IMR-90 (cell line): ENCODE measurements at regions not wholly inside any gene's neighbourhood (a gene's known extent, or its start where the extent isn't known, plus 50 kb on each side); places are given as distances from the start of the nearest gene placed in this dataset.

Experiments used
- ATAC-seq: fragments of 200-7000 bp; cut with Tn5 transposase; 2 replicates; pipeline ENCODE4 v1.9.1; 2020; ENCODE audit warnings: low read depth, mild to moderate bottlenecking, moderate library complexity
- BruUV-seq: library from RNA; stranded (reverse); fragments of 400-500 nt; replicated peaks from 2 replicates; lab custom pipeline; 2021; lab: Mats Ljungman, UMichigan
- CTCF ChIA-PET: fragments of 300-600 bp; formaldehyde crosslinking; extraction: SDS; loops from one replicate; lab custom pipeline; 2021; ENCODE audit warnings: antibody characterized with exemption; lab: Yijun Ruan, JAX
- POLR2A ChIA-PET: fragments of 300-600 bp; sonication (Branson Sonifier 250); formaldehyde crosslinking; loops from one replicate; lab custom pipeline; 2022; ENCODE audit warnings: antibody characterized with exemption; ENCODE audit not compliant: unreplicated experiment; lab: Charles Lee
- DNase-seq: peaks from one replicate; pipeline ENCODE4 v3.0.0; 2013
- H2AFZ ChIP-seq: replicated peaks from 2 replicates; pipeline ENCODE3; 2013; ENCODE audit warnings: low read length, mild to moderate bottlenecking; ENCODE audit not compliant: poor library complexity
- H2AK5ac ChIP-seq: 2 replicates; pipeline ENCODE4 v1.6.1; 2013; ENCODE audit warnings: low read depth, low read length, inconsistent platforms
- H2AK9ac ChIP-seq: replicated peaks from 2 replicates; pipeline ENCODE3; 2013; ENCODE audit warnings: mild to moderate bottlenecking, low read depth, low read length, moderate library complexity; ENCODE audit not compliant: poor library complexity
- H2BK120ac ChIP-seq: 2 replicates; pipeline ENCODE4 v1.6.1; 2013; ENCODE audit warnings: low read depth, low read length, inconsistent platforms
- H2BK15ac ChIP-seq: 3 replicates; pipeline ENCODE4 v1.6.1; 2013; ENCODE audit warnings: low read depth, low read length, inconsistent platforms
- H2BK20ac ChIP-seq: 2 replicates; pipeline ENCODE4 v1.6.1; 2013; ENCODE audit warnings: low read depth, mild to moderate bottlenecking, inconsistent platforms, low read length, moderate library complexity
- H2BK5ac ChIP-seq: 2 replicates; pipeline ENCODE4 v1.6.1; 2013; ENCODE audit warnings: mild to moderate bottlenecking, low read depth, low read length, inconsistent platforms; ENCODE audit not compliant: poor library complexity, severe bottlenecking
- H3K14ac ChIP-seq: replicated peaks from 2 replicates; pipeline ENCODE4 v1.6.1; 2013; ENCODE audit warnings: low read depth, low read length, inconsistent platforms
- H3K18ac ChIP-seq: 2 replicates; pipeline ENCODE4 v1.6.1; 2013; ENCODE audit warnings: low read depth, low read length, control low read depth
- H3K23ac ChIP-seq: 2 replicates; pipeline ENCODE4 v1.6.1; 2013; ENCODE audit warnings: low read depth, low read length, inconsistent platforms
- H3K27ac ChIP-seq: 2 replicates; pipeline ENCODE4 v1.5.1; 2013; ENCODE audit warnings: mild to moderate bottlenecking, control low read depth, low read length; ENCODE audit not compliant: insufficient read depth
- H3K27me3 ChIP-seq: 2 replicates; pipeline ENCODE4 v1.6.1; 2013; ENCODE audit warnings: low read length; ENCODE audit not compliant: control insufficient read depth, insufficient read depth
- H3K36me3 ChIP-seq: 2 replicates; pipeline ENCODE4 v1.6.1; 2013; ENCODE audit warnings: low read length, mixed read lengths; ENCODE audit not compliant: control insufficient read depth, insufficient read depth
- H3K4ac ChIP-seq: 2 replicates; pipeline ENCODE4 v1.6.1; 2013; ENCODE audit warnings: low read depth, low read length, inconsistent platforms
- H3K4me1 ChIP-seq: 2 replicates; pipeline ENCODE4 v1.6.1; 2013; ENCODE audit warnings: low read length, mixed read lengths; ENCODE audit not compliant: control insufficient read depth, insufficient read depth
- H3K4me2 ChIP-seq: 2 replicates; pipeline ENCODE4 v1.6.1; 2013; ENCODE audit warnings: low read depth, mild to moderate bottlenecking, control low read depth, low read length, moderate library complexity
- H3K4me3 ChIP-seq: 2 replicates; pipeline ENCODE4 v1.5.1; 2013; ENCODE audit warnings: low read depth, mild to moderate bottlenecking, control low read depth, low read length, moderate library complexity; ENCODE audit not compliant: insufficient read depth
- H3K56ac ChIP-seq: 2 replicates; pipeline ENCODE4 v1.6.1; 2013; ENCODE audit warnings: low read length, inconsistent platforms; ENCODE audit not compliant: insufficient read depth; ENCODE audit errors: extremely low read depth
- H3K79me1 ChIP-seq, 2 experiments: 2 replicates each; pipeline ENCODE4 v1.6.1; 2013; ENCODE audit warnings: low read length in 2 of 2, inconsistent platforms in 1 of 2, low read depth in 1 of 2
- H3K9ac ChIP-seq: 2 replicates; pipeline ENCODE4 v1.6.1; 2013; ENCODE audit warnings: low read depth, low read length, control low read depth
- H3K9me1 ChIP-seq: 2 replicates; pipeline ENCODE4 v1.6.1; 2013; ENCODE audit warnings: low read length, inconsistent platforms; ENCODE audit not compliant: insufficient read depth
- H3K9me3 ChIP-seq: 2 replicates; pipeline ENCODE4 v1.6.1; 2013; ENCODE audit warnings: low read length; ENCODE audit not compliant: control insufficient read depth, insufficient read depth
- H4K20me1 ChIP-seq: 2 replicates; pipeline ENCODE4 v1.6.1; 2013; ENCODE audit warnings: low read length, inconsistent platforms; ENCODE audit not compliant: insufficient read depth
- H4K5ac ChIP-seq: 2 replicates; pipeline ENCODE4 v1.6.1; 2013; ENCODE audit warnings: mild to moderate bottlenecking, low read depth, low read length, control low read depth
- H4K8ac ChIP-seq, 2 experiments: 2 replicates each; pipeline ENCODE4 v1.6.1; 2013; ENCODE audit warnings: low read depth in 2 of 2, low read length in 2 of 2, control low read depth in 1 of 2, inconsistent platforms in 1 of 2
- H4K91ac ChIP-seq: 2 replicates; pipeline ENCODE4 v1.6.1; 2013; ENCODE audit warnings: low read depth, low read length, inconsistent platforms; ENCODE audit not compliant: insufficient read depth
- BHLHE40 ChIP-seq: fragments of 150-350 bp; IDR thresholded peaks from 2 replicates; pipeline ENCODE4 v1.6.1; 2016; ENCODE audit warnings: mild to moderate bottlenecking, low read depth, low read length
- CEBPB ChIP-seq: IDR thresholded peaks from 2 replicates; pipeline ENCODE4 v1.6.1; 2012; ENCODE audit warnings: low read depth, low read length, improper control_type of control experiment
- CHD1 ChIP-seq: IDR thresholded peaks from 2 replicates; pipeline ENCODE4 v1.6.1; 2012; ENCODE audit warnings: low read depth, low read length, improper control_type of control experiment
- ELK1 ChIP-seq: fragments of 150-350 bp; IDR thresholded peaks from 2 replicates; pipeline ENCODE4 v1.6.1; 2016; ENCODE audit warnings: low read depth, mild to moderate bottlenecking, low read length, moderate library complexity, borderline replicate concordance
- FOS ChIP-seq: fragments of 150-350 bp; IDR thresholded peaks from 2 replicates; pipeline ENCODE4 v1.6.1; 2016; ENCODE audit warnings: low read depth, low read length
- MAZ ChIP-seq: IDR thresholded peaks from 2 replicates; pipeline ENCODE4 v1.6.1; 2012; ENCODE audit warnings: low read depth, mild to moderate bottlenecking, low read length, improper control_type of control experiment, moderate library complexity, borderline replicate concordance
- MXI1 ChIP-seq: IDR thresholded peaks from 2 replicates; pipeline ENCODE4 v1.6.1; 2012; ENCODE audit warnings: low read depth, mild to moderate bottlenecking, low read length, moderate library complexity, borderline replicate concordance
- NFE2L2 ChIP-seq: fragments of 150-350 bp; IDR thresholded peaks from 2 replicates; pipeline ENCODE4 v1.6.1; 2016; ENCODE audit warnings: low read depth, mild to moderate bottlenecking, low read length
- RAD21 ChIP-seq: IDR thresholded peaks from 2 replicates; pipeline ENCODE4 v1.6.1; 2012; ENCODE audit warnings: low read length, improper control_type of control experiment
- RFX5 ChIP-seq: IDR thresholded peaks from 2 replicates; pipeline ENCODE4 v1.8.0; 2012; ENCODE audit warnings: low read depth, mild to moderate bottlenecking, low read length, moderate library complexity
- SMC3 ChIP-seq: fragments of 150-350 bp; IDR thresholded peaks from 2 replicates; pipeline ENCODE4 v1.6.1; 2016; ENCODE audit warnings: low read depth, mild to moderate bottlenecking, antibody characterized with exemption, low read length, moderate library complexity
- USF2 ChIP-seq: fragments of 150-350 bp; IDR thresholded peaks from 2 replicates; pipeline ENCODE4 v1.6.1; 2017; ENCODE audit warnings: mild to moderate bottlenecking, antibody characterized with exemption, low read length, low read depth
- WGBS, 2 experiments: methylation state at CpG; one replicate each; pipeline versions ENCODE4 v1.1.5 to v1.1.7; 2013; ENCODE audit warnings: missing lambda C conversion rate in 2 of 2; ENCODE audit not compliant: insufficient read length in 1 of 2; ENCODE audit errors: extremely low coverage in 2 of 2; 5-methylcytosine and 5-hydroxymethylcytosine counted together
- dilution Hi-C: fragments of 300-500 bp; cut with HindIII; formaldehyde crosslinking; loops from one replicate; pipeline ENCODE4 v1.14.3; 2018; ENCODE audit warnings: low sequenced_read_pairs; ENCODE audit not compliant: unreplicated experiment
- in situ Hi-C: fragments of 300-500 bp; cut with MboI; formaldehyde crosslinking; loops from 3 replicates; pipeline ENCODE4 v1.14.3; 2019; ENCODE audit warnings: low sequenced_read_pairs, inconsistent platforms, mixed read lengths
- intact Hi-C: fragments of 100-400 bp; cut with micrococcal nuclease; formaldehyde crosslinking; loops from 2 replicates; pipeline ENCODE4 v1.10.0; 2022

GRCh38 chr7:1314021-1314907 lies 81.6 kb downstream of the UNCX start:
- BruUV-seq: no TSS peak
- ChIA-PET POLR2A (no interaction called here), CTCF (no interaction called here)
- Histone ChIP-seq H2AK9ac (no peak overlapping the region), H2BK20ac (no peak overlapping the region), H4K8ac (no peak overlapping the region), H3K4me1 (no peaks in the 10 kb centered on the region), H3K14ac (no peak overlapping the region), H3K9ac (no peak overlapping the region), H2BK120ac (no peak overlapping the region), H3K18ac (no peak overlapping the region), H2AK5ac (no peak overlapping the region), H3K27me3 (peaks cover 20% of the 10 kb centered on the region; the same call in 1 of the 2 replicates), H3K79me1 (no peaks in the 10 kb centered on the region), H4K91ac (no peak overlapping the region), H3K4me3 (no peak overlapping the region), H3K27ac (no peak overlapping the region), H3K36me3 (no peaks in the 10 kb centered on the region), H3K4me2 (no peak overlapping the region), H3K9me3 (peaks cover 5% of the 10 kb centered on the region; the same call in 1 of the 2 replicates), H4K20me1 (no peaks in the 10 kb centered on the region), H2BK15ac (no peak overlapping the region), H4K5ac (no peak overlapping the region), H2AFZ (no peak overlapping the region), H3K9me1 (no peaks in the 10 kb centered on the region), H3K23ac (no peak overlapping the region), H3K4ac (no peak overlapping the region), H3K56ac (no peak overlapping the region), H2BK5ac (no peak overlapping the region)
- no peak for ATAC-seq
- DNase-seq: no peak
- WGBS, 2 experiments: 27% methylated on average over 4 of the region's 28 CpGs; no CpG with 5 or more reads in 1 of the 2 experiments
- intact Hi-C loops (no loop called here), dilution Hi-C loops (no loop called here), in situ Hi-C loops (no loop called here)
- TF ChIP-seq FOS (no peak), MXI1 (no peak), BHLHE40 (no peak), USF2 (no peak), CEBPB (no peak), ELK1 (no peak), NFE2L2 (no peak), CHD1 (no peak), RFX5 (no peak), SMC3 (no peak), MAZ (no peak), RAD21 (no peak)
